HCT116 (cell line): ENCODE measurements at regions not wholly inside any gene's neighbourhood (a gene's known extent, or its start where the extent isn't known, plus 50 kb on each side); places are given as distances from the start of the nearest gene placed in this dataset.

Experiments used
- CEBPB ChIP-seq: IDR thresholded peaks from 2 replicates; pipeline ENCODE4 v1.6.1; 2012; ENCODE audit warnings: low read depth
- CTCF ChIP-seq, 3 experiments: fragments of 200-600 bp in 1 of 3; sonication (generic) in 1 of 3; IDR thresholded peaks in 2 of 3; conservative IDR thresholded peaks in 1 of 3; 2 replicates each; pipeline ENCODE4 v1.5.1; 2012 to 2017; ENCODE audit warnings: low read depth in 2 of 3, low read length in 2 of 3, antibody characterized with exemption in 1 of 3, borderline replicate concordance in 1 of 3, control low read depth in 1 of 3, mild to moderate bottlenecking in 1 of 3, mixed read lengths in 1 of 3, mixed run types in 1 of 3, moderate library complexity in 1 of 3; ENCODE audit not compliant: insufficient read depth in 1 of 3
- EZH2 ChIP-seq: fragments of 200-600 bp; sonication (generic); IDR thresholded peaks from 2 replicates; pipeline ENCODE4 v1.6.1; 2017; ENCODE audit warnings: antibody characterized with exemption, mixed run types
- FOSL1 ChIP-seq: IDR thresholded peaks from 2 replicates; pipeline ENCODE4 v1.6.1; 2012; ENCODE audit warnings: low read depth
- JUND ChIP-seq: IDR thresholded peaks from 2 replicates; pipeline ENCODE4 v1.6.1; 2012
- MAX ChIP-seq: IDR thresholded peaks from 2 replicates; pipeline ENCODE4 v1.6.1; 2012
- POLR2A ChIP-seq: IDR thresholded peaks from 2 replicates; pipeline ENCODE4 v1.7.0; 2011; ENCODE audit warnings: borderline replicate concordance; ENCODE audit not compliant: insufficient read depth, insufficient read length; ENCODE audit errors: extremely low read depth
- POLR2AphosphoS5 ChIP-seq: IDR thresholded peaks from 2 replicates; pipeline ENCODE4 v1.6.1; 2011; ENCODE audit warnings: mild to moderate bottlenecking, low read depth, low read length, moderate library complexity
- RAD21 ChIP-seq: IDR thresholded peaks from 2 replicates; pipeline ENCODE4 v1.6.1; 2012; ENCODE audit warnings: low read depth, mild to moderate bottlenecking
- REST ChIP-seq: IDR thresholded peaks from 2 replicates; pipeline ENCODE4 v1.6.1; 2012; ENCODE audit warnings: low read depth
- SIN3A ChIP-seq: IDR thresholded peaks from 2 replicates; pipeline ENCODE4 v1.6.1; 2012; ENCODE audit warnings: low read depth
- ZNF274 ChIP-seq: fragments of 200-500 bp; sonication (Bioruptor generic); IDR thresholded peaks from 2 replicates; pipeline ENCODE4 v1.6.1; 2014; ENCODE audit warnings: mild to moderate bottlenecking, low read depth, low read length, inconsistent platforms

GRCh38 chr1:228830185-228830953 lies 95.1 kb downstream of the RHOU start:
- TF ChIP-seq POLR2A (no peak), MAX (no peak), CEBPB (no peak), JUND (no peak), POLR2AphosphoS5 (no peak), SIN3A (no peak), REST (no peak), EZH2 (no peak), CTCF (IDR thresholded peaks at IDR 0.05 in 2 of 3, conservative IDR thresholded peaks at IDR 0.05 in 1 of 3; ENCODE audit: borderline replicate concordance in 1 of 3, insufficient read depth in 1 of 3, low read depth in 2 of 3, low read length in 2 of 3) (no peak), RAD21 (no peak), ZNF274 (no peak), FOSL1 (no peak)
